ENCODE measurements at regions not wholly inside any gene's neighbourhood (a gene's known extent, or its start where the extent isn't known, plus 50 kb on each side); places are given as distances from the start of the nearest gene placed in this dataset.

DNA sequence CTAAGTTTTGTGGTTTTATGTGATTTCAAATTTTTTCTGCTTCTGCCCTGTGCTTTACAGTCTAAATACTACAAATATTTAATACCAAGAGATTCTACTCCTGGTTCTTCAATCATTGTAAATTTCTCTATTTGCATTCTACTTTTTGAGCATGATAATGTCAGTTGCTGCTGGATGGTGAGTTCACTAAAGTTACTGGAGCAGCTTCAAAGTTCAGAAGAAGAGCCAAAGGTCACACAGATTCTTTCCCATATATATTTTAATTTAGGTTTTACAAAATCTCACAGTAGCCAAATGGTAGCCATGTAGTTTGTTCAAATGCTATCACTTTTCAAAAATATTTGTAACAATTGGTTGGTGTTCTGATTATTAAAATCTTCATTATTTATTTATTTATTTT lies 378.7 kb downstream of the TMEM232 start:
- TF ChIP-seq, protein P1, sequence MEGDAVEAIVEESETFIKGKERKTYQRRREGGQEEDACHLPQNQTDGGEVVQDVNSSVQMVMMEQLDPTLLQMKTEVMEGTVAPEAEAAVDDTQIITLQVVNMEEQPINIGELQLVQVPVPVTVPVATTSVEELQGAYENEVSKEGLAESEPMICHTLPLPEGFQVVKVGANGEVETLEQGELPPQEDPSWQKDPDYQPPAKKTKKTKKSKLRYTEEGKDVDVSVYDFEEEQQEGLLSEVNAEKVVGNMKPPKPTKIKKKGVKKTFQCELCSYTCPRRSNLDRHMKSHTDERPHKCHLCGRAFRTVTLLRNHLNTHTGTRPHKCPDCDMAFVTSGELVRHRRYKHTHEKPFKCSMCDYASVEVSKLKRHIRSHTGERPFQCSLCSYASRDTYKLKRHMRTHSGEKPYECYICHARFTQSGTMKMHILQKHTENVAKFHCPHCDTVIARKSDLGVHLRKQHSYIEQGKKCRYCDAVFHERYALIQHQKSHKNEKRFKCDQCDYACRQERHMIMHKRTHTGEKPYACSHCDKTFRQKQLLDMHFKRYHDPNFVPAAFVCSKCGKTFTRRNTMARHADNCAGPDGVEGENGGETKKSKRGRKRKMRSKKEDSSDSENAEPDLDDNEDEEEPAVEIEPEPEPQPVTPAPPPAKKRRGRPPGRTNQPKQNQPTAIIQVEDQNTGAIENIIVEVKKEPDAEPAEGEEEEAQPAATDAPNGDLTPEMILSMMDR (IDR thresholded peaks at IDR 0.05): no peak
- no peak for TF ChIP-seq POLR2AphosphoS5 (IDR thresholded peaks at IDR 0.05)
